Activated CD4-positive, alpha-beta T cell treated with anti-CD3 and anti-CD28 coated beads, Interleukin-2, Interleukin-4, amounts not matched to agents 100 ng/mL and 50 ng/mL, durations not matched to agents 16 hours and 8 hours (primary cell): ENCODE measurements at regions not wholly inside any gene's neighbourhood (a gene's known extent, or its start where the extent isn't known, plus 50 kb on each side); places are given as distances from the start of the nearest gene placed in this dataset.

Experiments used
- DNase-seq: peaks from one replicate; pipeline ENCODE4 v3.0.0-alpha.2; 2020; ENCODE audit warnings: low spot score

- no peak for DNase-seq
Observed at GRCh38 chr14:85752175-85752574, 222.2 kb downstream of the FLRT2 start.

- no peak for DNase-seq
Observed at GRCh38 chr14:85744573-85744972, 214.6 kb downstream of the FLRT2 start.

GRCh38 chr14:85732031-85732430 is 202.1 kb downstream of the FLRT2 start:
- DNase-seq = no peak

GRCh38 chr14:85731186-85731585 is 201.2 kb downstream of the FLRT2 start:
- DNase-seq = no peak

DNA sequence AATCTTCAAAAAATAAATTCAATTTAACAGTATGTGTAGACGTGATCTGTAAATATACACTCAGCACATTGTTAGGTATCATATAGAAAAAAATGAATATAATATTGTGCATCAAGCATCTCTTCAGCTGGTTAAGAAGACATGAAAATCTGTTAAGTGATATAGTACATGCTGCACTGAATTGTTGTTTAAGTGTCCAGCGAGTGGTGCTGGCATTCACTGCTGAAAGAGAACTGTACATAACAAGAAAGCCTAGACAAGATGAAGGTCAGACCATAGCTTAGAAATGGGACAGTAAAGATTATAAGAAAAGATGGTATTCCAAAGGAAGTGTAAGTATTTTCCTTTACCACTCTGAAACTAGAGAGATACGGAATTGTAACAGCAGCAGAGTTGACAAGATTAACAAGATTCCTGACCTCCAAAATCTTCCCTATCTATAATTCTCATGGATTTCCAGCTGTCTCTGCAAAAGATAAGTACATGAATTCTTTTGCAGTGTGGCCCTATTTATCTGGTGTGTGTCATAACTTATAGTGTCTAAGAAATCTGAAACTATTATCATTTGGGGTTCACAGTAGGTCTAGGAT is 198.6 kb downstream of the FLRT2 start:
- no peak for DNase-seq

GRCh38 chr14:85714069-85714468 is 184.1 kb downstream of the FLRT2 start:
- DNase-seq = no peak

- no peak for DNase-seq
Observed at GRCh38 chr14:85711620-85712019, 181.7 kb downstream of the FLRT2 start.
